NT2/D1 (cell line): ENCODE measurements at regions not wholly inside any gene's neighbourhood (a gene's known extent, or its start where the extent isn't known, plus 50 kb on each side); places are given as distances from the start of the nearest gene placed in this dataset.

ENCODE experiments used
- SUZ12 ChIP-seq: IDR thresholded peaks from 2 replicates; pipeline ENCODE4 v1.6.1; 2011; ENCODE audit not compliant: insufficient read length, insufficient read depth; ENCODE audit errors: extremely low read depth
- YY1 ChIP-seq: IDR thresholded peaks from 2 replicates; pipeline ENCODE4 v1.6.1; 2011; ENCODE audit not compliant: insufficient read length, insufficient read depth
- ZNF274 ChIP-seq: IDR thresholded peaks from 2 replicates; pipeline ENCODE4 v1.6.1; 2011; ENCODE audit warnings: mild to moderate bottlenecking, low read depth, low read length

DNA sequence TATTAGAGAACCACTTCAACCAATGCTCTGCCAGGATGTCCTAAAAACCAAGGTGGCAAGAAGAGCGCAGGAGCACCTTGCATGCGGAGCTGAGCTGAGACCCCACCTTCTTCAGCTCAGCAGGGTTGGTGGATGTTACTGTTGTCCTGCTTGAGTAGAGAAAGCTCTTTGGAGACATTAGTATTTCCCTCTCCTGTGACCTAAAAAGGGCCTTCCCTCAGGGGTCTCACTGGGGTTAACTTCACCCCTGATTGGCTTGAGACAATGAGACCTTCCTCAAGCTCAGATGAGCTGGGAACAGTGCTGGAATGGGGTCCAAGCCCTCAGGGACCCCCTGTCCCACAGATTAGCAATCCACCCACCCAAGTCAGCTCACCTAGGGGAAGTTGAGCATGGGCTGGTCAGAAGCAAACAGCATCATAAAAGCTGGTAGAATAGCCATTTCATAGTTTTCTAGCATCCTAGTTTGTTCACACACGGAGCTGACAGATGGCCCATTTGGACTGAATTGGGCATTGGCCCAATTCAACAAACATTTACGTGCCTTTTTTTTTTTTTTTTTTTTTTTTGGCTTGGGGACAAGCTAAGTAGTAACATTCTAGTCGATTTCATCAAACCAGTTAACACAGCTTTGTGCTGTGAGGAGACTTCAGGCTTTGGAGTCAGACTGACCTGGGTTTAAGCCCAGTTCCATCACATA lies 100.6 kb upstream of the HABP2 start:
- TF ChIP-seq YY1 (no peak), SUZ12 (no peak), ZNF274 (no peak)
